CD4-positive, alpha-beta T cell (primary cell): ENCODE measurements at regions not wholly inside any gene's neighbourhood (a gene's known extent, or its start where the extent isn't known, plus 50 kb on each side); places are given as distances from the start of the nearest gene placed in this dataset.

Experiments
- ATAC-seq: fragments of 200-7000 bp; cut with Tn5 transposase; one replicate; pipeline ENCODE4 v1.10.0; 2022; ENCODE audit warnings: mild to moderate bottlenecking; ENCODE audit not compliant: poor library complexity
- CTCF ChIA-PET: fragments of 350-600 bp; sonication (Branson Sonifier 250); formaldehyde crosslinking; loops from one replicate; lab custom pipeline; 2021; ENCODE audit warnings: antibody characterized with exemption, inconsistent platforms; lab: Charles Lee
- POLR2A ChIA-PET: fragments of 350-600 bp; sonication (Branson Sonifier 250); formaldehyde crosslinking; loops from one replicate; lab custom pipeline; 2021; ENCODE audit warnings: antibody characterized with exemption, inconsistent platforms; lab: Charles Lee
- DNase-seq, 14 experiments: peaks; one replicate each; pipeline ENCODE4 v3.0.0-alpha.2; 2013 to 2020; ENCODE audit warnings: mixed read lengths in 2 of 14
- H3K27ac ChIP-seq, 2 donors: one replicate each; pipeline versions ENCODE4 v1.5.1 to v1.7.0; 2013; ENCODE audit warnings: low read length in 2 of 2, low read depth in 1 of 2, mild to moderate bottlenecking in 1 of 2
- H3K27me3 ChIP-seq, 2 experiments: 1 replicate in 1 of 2; 2 replicates in 1 of 2; pipeline versions ENCODE4 v1.6.1 to v1.7.0; 2013; ENCODE audit warnings: low read length in 2 of 2, control low read depth in 1 of 2, mild to moderate bottlenecking in 1 of 2, moderate library complexity in 1 of 2; ENCODE audit not compliant: insufficient read depth in 2 of 2, control insufficient read depth in 1 of 2
- H3K36me3 ChIP-seq: one replicate; pipeline ENCODE4 v1.6.1; 2013; ENCODE audit warnings: low read length, control low read depth; ENCODE audit not compliant: insufficient read depth
- H3K4me1 ChIP-seq: one replicate; pipeline ENCODE4 v1.6.1; 2013; ENCODE audit warnings: low read length, control low read depth; ENCODE audit not compliant: insufficient read depth
- H3K4me3 ChIP-seq: one replicate; pipeline ENCODE4 v1.5.1; 2013; ENCODE audit warnings: mild to moderate bottlenecking, low read length, moderate library complexity
- H3K9me3 ChIP-seq, 2 experiments: 1 replicate in 1 of 2; 2 replicates in 1 of 2; pipeline versions ENCODE4 v1.6.1 to v1.7.0; 2013; ENCODE audit warnings: low read length in 2 of 2, mild to moderate bottlenecking in 2 of 2, control low read depth in 1 of 2, moderate library complexity in 1 of 2; ENCODE audit not compliant: control insufficient read depth in 1 of 2, insufficient read depth in 1 of 2
- H3K27ac Mint-ChIP-seq: one replicate; pipeline ENCODE4 v1.8.0; 2020; ENCODE audit warnings: mixed read lengths
- H3K27me3 Mint-ChIP-seq: one replicate; pipeline ENCODE4 v1.8.0; 2021; ENCODE audit warnings: mixed read lengths
- H3K36me3 Mint-ChIP-seq: one replicate; pipeline ENCODE4 v1.8.0; 2021; ENCODE audit warnings: low read depth, mixed read lengths
- H3K4me1 Mint-ChIP-seq: one replicate; pipeline ENCODE4 v1.8.0; 2021; ENCODE audit warnings: low read depth, mixed read lengths
- H3K4me3 Mint-ChIP-seq: one replicate; pipeline ENCODE4 v1.8.0; 2020; ENCODE audit warnings: mild to moderate bottlenecking, mixed read lengths
- H3K9me3 Mint-ChIP-seq: one replicate; pipeline ENCODE4 v1.8.0; 2020; ENCODE audit warnings: mixed read lengths
- CTCF ChIP-seq: fragments of 200-600 bp; IDR thresholded peaks from one replicate; pipeline ENCODE4 v1.8.0; 2022; ENCODE audit warnings: antibody characterized with exemption, mild to moderate bottlenecking
- intact Hi-C, 2 experiments: fragments of 100-400 bp; cut with DNase I in 1 of 2; cut with micrococcal nuclease in 1 of 2; formaldehyde crosslinking; loops; one replicate each; pipeline versions ENCODE4 v1.15.1 to v1.9.0; 2023 to 2025; cut with DNase I, micrococcal nuclease

- intact Hi-C loops = no loop called here
- ChIA-PET CTCF (no interaction called here), POLR2A (no interaction called here)
- no peaks in the 10 kb centered on the region for H3K4me1 ChIP-seq
- Mint-ChIP-seq H3K4me3 (no peak overlapping the region), H3K4me1 (no peaks in the 10 kb centered on the region), H3K27ac (no peak overlapping the region), H3K36me3 (no peaks in the 10 kb centered on the region), H3K9me3 (no peaks in the 10 kb centered on the region), H3K27me3 (peaks cover 25% of the 10 kb centered on the region)
- ATAC-seq (no peak), DNase-seq (no peak)
- H3K27me3 ChIP-seq = peaks cover 8% of the 10 kb centered on the region in 2 experiments
- no peak for TF ChIP-seq CTCF
- H3K27ac ChIP-seq = no peak overlapping the region
- H3K36me3 ChIP-seq = no peaks in the 10 kb centered on the region
- no peak overlapping the region for H3K4me3 ChIP-seq
- peaks cover 0 to 16% of the 10 kb centered on the region in 2 experiments for H3K9me3 ChIP-seq
These were observed 420.2 kb upstream of the TMTC1 start for GRCh38 chr12:30203981-30204380.

- Mint-ChIP-seq H3K4me3 (no peak overlapping the region), H3K27ac (no peak overlapping the region), H3K4me1 (no peaks in the 10 kb centered on the region), H3K9me3 (no peaks in the 10 kb centered on the region), H3K36me3 (no peaks in the 10 kb centered on the region), H3K27me3 (peaks cover 25% of the 10 kb centered on the region)
- no peak for TF ChIP-seq CTCF
- Histone ChIP-seq H3K36me3 (no peaks in the 10 kb centered on the region), H3K27ac (no peak overlapping the region), H3K4me3 (no peak overlapping the region), H3K9me3 (peaks cover 0 to 13% of the 10 kb centered on the region in 2 experiments), H3K4me1 (no peaks in the 10 kb centered on the region), H3K27me3 (peaks cover 8% of the 10 kb centered on the region in 2 experiments)
- ATAC-seq = no peak
- POLR2A ChIA-PET = no interaction called here
- intact Hi-C loops = no loop called here
- no peak for DNase-seq
- CTCF ChIA-PET = no interaction called here
These were observed 418.9 kb upstream of the TMTC1 start for GRCh38 chr12:30202521-30203254.

GRCh38 chr12:30201301-30202160, 417.8 kb upstream of the TMTC1 start:
- Histone ChIP-seq H3K4me1 (no peaks in the 10 kb centered on the region), H3K27me3 (peaks cover 8% of the 10 kb centered on the region in 2 experiments), H3K36me3 (no peaks in the 10 kb centered on the region), H3K4me3 (no peak overlapping the region), H3K9me3 (peaks cover 0 to 13% of the 10 kb centered on the region in 2 experiments), H3K27ac (no peak overlapping the region)
- POLR2A ChIA-PET = no interaction called here
- no peaks in the 10 kb centered on the region for H3K9me3 Mint-ChIP-seq
- no peak for TF ChIP-seq CTCF
- H3K27ac Mint-ChIP-seq = no peak overlapping the region
- ATAC-seq = no peak
- peaks cover 25% of the 10 kb centered on the region for H3K27me3 Mint-ChIP-seq
- CTCF ChIA-PET = no interaction called here
- no peaks in the 10 kb centered on the region for H3K4me1 Mint-ChIP-seq
- H3K36me3 Mint-ChIP-seq = no peaks in the 10 kb centered on the region
- intact Hi-C loops = no loop called here
- no peak overlapping the region for H3K4me3 Mint-ChIP-seq
- DNase-seq = no peak
